Uterus (tissue), 2 donors: ENCODE measurements at regions not wholly inside any gene's neighbourhood (a gene's known extent, or its start where the extent isn't known, plus 50 kb on each side); places are given as distances from the start of the nearest gene placed in this dataset.

ENCODE experiments used
- CTCF ChIP-seq, 4 experiments: fragments of 200-600 bp in 2 of 4; fragments of 450-650 bp in 2 of 4; sonication (generic) in 2 of 4; IDR thresholded peaks; one replicate each; pipeline ENCODE4 v1.5.1; 2016 to 2019; ENCODE audit warnings: antibody characterized with exemption in 4 of 4, mild to moderate bottlenecking in 2 of 4, moderate library complexity in 1 of 4
- POLR2A ChIP-seq, 2 donors: fragments of 450-650 bp; IDR thresholded peaks; one replicate each; pipeline ENCODE4 v1.6.1; 2016; ENCODE audit warnings: antibody characterized with exemption in 2 of 2, mild to moderate bottlenecking in 1 of 2, moderate library complexity in 1 of 2

DNA sequence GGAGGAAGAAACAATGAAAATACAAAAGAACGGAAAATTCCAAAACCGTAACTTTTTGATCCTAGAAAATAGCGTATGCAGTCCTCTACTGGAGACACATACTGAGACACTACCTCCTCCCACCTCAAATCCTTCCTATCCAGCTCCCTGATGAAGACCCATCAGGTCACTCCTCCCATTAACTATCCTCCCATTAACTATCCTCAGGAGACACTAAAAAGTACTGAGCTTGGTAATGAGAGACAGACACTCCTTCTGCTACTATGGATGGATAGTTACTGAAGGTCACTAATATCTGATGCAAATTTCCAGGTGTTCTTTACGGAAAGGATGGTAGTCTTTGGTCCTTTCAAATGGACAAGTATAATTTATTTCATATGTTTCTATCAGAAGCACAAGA lies 237.5 kb upstream of the BLID start:
- TF ChIP-seq CTCF (IDR thresholded peaks at IDR 0.05) (no peak), POLR2A (IDR thresholded peaks at IDR 0.05) (no peak)
